ENCODE measurements at regions not wholly inside any gene's neighbourhood (a gene's known extent, or its start where the extent isn't known, plus 50 kb on each side); places are given as distances from the start of the nearest gene placed in this dataset.

GRCh38 chr10:33550811-33551210 lies 216.3 kb upstream of the NRP1 start:
- H3K4me3 ChIP-seq (ENCODE audit: extremely low read depth in 1 of 4, insufficient read depth in 2 of 4, low read depth in 3 of 4, low read length in 4 of 4): no peak overlapping the region
- no peak overlapping the region for H2BK12ac ChIP-seq (ENCODE audit: low read depth, low read length)
- no peaks in the 10 kb centered on the region for H3K36me3 ChIP-seq (ENCODE audit: control insufficient read depth in 2 of 4, insufficient read depth in 4 of 4, low read length in 3 of 4)
- H4K20me1 ChIP-seq (replicated peaks in 1 of 2; ENCODE audit: control insufficient read depth in 1 of 2, insufficient read depth in 2 of 2, low read length in 2 of 2): no peaks in the 10 kb centered on the region
- peaks cover 6 to 15% (median 10%) of the 10 kb centered on the region in 4 experiments for H3K4me1 ChIP-seq (replicated peaks in 1 of 4; ENCODE audit: control insufficient read depth in 3 of 4, insufficient read depth in 4 of 4, low read length in 3 of 4)
- H3K9me3 ChIP-seq (ENCODE audit: insufficient read depth in 2 of 2, low read depth in 1 of 2, low read length in 1 of 2): peaks cover 3 to 9% of the 10 kb centered on the region in 2 experiments; a peak in 2 of 4 replicates
- no peak overlapping the region for H3K27ac ChIP-seq (ENCODE audit: low read depth, low read length)
- H2AFZ ChIP-seq (ENCODE audit: low read length): no peak overlapping the region
- no peak overlapping the region for H2BK15ac ChIP-seq (ENCODE audit: low read length)
- H3K79me1 ChIP-seq (ENCODE audit: low read depth, low read length): no peaks in the 10 kb centered on the region
- no peak overlapping the region for H2BK120ac ChIP-seq (replicated peaks; ENCODE audit: low read depth, low read length)
- no peak for FAIRE-seq
- no peak for DNase-seq (ENCODE audit: low read depth in 1 of 2, low spot score in 2 of 2)
- H3K4ac ChIP-seq (replicated peaks; ENCODE audit: insufficient read length, low read depth, low read length): no peak overlapping the region
- ChIA-PET CTCF (ENCODE audit: partially characterized antibody) (interaction anchor here (0.7 kb wide), 1 partner anchor 13 kb away, joined by 3 read pairs; no protein-coding TSS in a partner anchor), POLR2A (ENCODE audit: partially characterized antibody) (no interaction called here)
- no peak overlapping the region for H3K56ac ChIP-seq (replicated peaks; ENCODE audit: insufficient read length, low read depth, low read length)
- no peak overlapping the region for H4K91ac ChIP-seq (replicated peaks; ENCODE audit: insufficient read length, low read length)
- no peak overlapping the region for H3K4me2 ChIP-seq (ENCODE audit: insufficient read depth in 1 of 2, low read depth in 2 of 2, low read length in 2 of 2)
- H3K23ac ChIP-seq (ENCODE audit: insufficient read length): no peak overlapping the region
- no peak overlapping the region for H3K14ac ChIP-seq (ENCODE audit: insufficient read length)
- H3K9ac ChIP-seq (replicated peaks in 1 of 4; ENCODE audit: extremely low read depth in 1 of 4, low read depth in 3 of 4, low read length in 3 of 4): no peak overlapping the region
- H2BK20ac ChIP-seq (ENCODE audit: low read length): no peak overlapping the region
- no peak overlapping the region for H4K5ac ChIP-seq (ENCODE audit: insufficient read length, low read depth, low read length)
- H3K27me3 ChIP-seq (replicated peaks in 1 of 4; ENCODE audit: control insufficient read depth in 3 of 4, extremely low read depth in 1 of 4, insufficient read depth in 3 of 4, low read length in 3 of 4): no peaks in the 10 kb centered on the region
- H2BK5ac ChIP-seq (ENCODE audit: low read depth, low read length): no peak overlapping the region
- H2AK5ac ChIP-seq (ENCODE audit: low read depth, low read length): no peak overlapping the region
- no peaks in the 10 kb centered on the region for H3K79me2 ChIP-seq (ENCODE audit: control insufficient read depth in 1 of 2, insufficient read depth in 2 of 2, low read length in 2 of 2)
- no peak overlapping the region for H4K8ac ChIP-seq (ENCODE audit: extremely low read depth, insufficient read depth, low read length)
- no peaks in the 10 kb centered on the region for H3K23me2 ChIP-seq (ENCODE audit: low read depth, low read length)
- H3K18ac ChIP-seq (ENCODE audit: extremely low read depth, low read length): no peak overlapping the region
- WGBS, 2 experiments (ENCODE audit: extremely low coverage in 1 of 2, insufficient coverage in 1 of 2, insufficient read length in 1 of 2, insufficient replicate concordance in 2 of 2, low coverage in 1 of 2, low lambda C conversion rate in 2 of 2, missing lambda C conversion rate in 1 of 2): 82% methylated on average over 1 of the region's 1 CpG; no CpG with 5 or more reads in 1 of the 2 experiments
- TF ChIP-seq NRF1 (IDR thresholded peaks at IDR 0.05; ENCODE audit: low read depth, low read length): no peak
- TF ChIP-seq GABPA (IDR thresholded peaks at IDR 0.05; ENCODE audit: borderline replicate concordance, insufficient read depth, low read length): no peak
- TF ChIP-seq CTBP2 (IDR thresholded peaks at IDR 0.05; ENCODE audit: borderline replicate concordance, insufficient read depth, insufficient read length, low read length): no peak
- TF ChIP-seq ATF3 (IDR thresholded peaks at IDR 0.05; ENCODE audit: insufficient read depth, low read depth, low read length): no peak
- TF ChIP-seq CBX8 (IDR thresholded peaks at IDR 0.05; ENCODE audit: borderline replicate concordance, low read depth, low read length): no peak
- no peak for TF ChIP-seq SP1 (IDR thresholded peaks at IDR 0.05; ENCODE audit: low read depth, low read length)
- no peak for TF ChIP-seq MAX (IDR thresholded peaks at IDR 0.05)
- no peak for TF ChIP-seq USF2 (IDR thresholded peaks at IDR 0.05; ENCODE audit: low read length)
- TF ChIP-seq KDM4A (IDR thresholded peaks at IDR 0.05; ENCODE audit: low read depth, low read length, severe bottlenecking): no peak
- TF ChIP-seq CTCF (IDR thresholded peaks at IDR 0.05; ENCODE audit: control extremely low read depth in 1 of 3, insufficient read depth in 1 of 3, low read depth in 1 of 3, low read length in 3 of 3): no peak

All from H1 (cell line).